ENCODE measurements at regions not wholly inside any gene's neighbourhood (a gene's known extent, or its start where the extent isn't known, plus 50 kb on each side); places are given as distances from the start of the nearest gene placed in this dataset.

DNA sequence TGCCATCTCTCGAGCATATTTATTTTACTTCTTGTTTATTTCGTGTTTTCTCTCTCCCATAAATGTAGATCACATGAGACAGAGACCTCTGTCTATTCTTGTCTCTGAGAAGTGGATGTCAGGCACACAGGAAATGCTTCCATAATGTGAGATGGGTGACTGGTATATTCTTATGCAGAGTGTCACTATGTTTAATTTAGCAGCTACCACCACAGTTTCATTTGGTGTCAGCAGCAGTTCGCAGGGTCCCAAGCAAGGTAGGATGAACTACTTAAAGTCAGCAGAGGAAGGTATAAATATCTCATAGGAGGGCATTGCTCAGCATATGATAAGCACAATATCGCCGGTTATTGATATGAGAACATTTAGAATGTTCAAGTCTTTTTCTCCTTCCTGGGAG lies 180.9 kb upstream of the CNTN1 start:
- H3K27ac ChIP-seq = no peak overlapping the region
- no peak overlapping the region for H3K4me3 ChIP-seq
- H3K9me3 ChIP-seq (ENCODE audit: low read depth) = no peaks in the 10 kb centered on the region
- H3K36me3 ChIP-seq = no peaks in the 10 kb centered on the region
- H3K4me1 ChIP-seq (ENCODE audit: low read depth) = no peaks in the 10 kb centered on the region
- DNase-seq (ENCODE audit: low read depth in 1 of 2, low spot score in 1 of 2) = no peak
- no peaks in the 10 kb centered on the region for H3K27me3 ChIP-seq
- TF ChIP-seq, protein P1, sequence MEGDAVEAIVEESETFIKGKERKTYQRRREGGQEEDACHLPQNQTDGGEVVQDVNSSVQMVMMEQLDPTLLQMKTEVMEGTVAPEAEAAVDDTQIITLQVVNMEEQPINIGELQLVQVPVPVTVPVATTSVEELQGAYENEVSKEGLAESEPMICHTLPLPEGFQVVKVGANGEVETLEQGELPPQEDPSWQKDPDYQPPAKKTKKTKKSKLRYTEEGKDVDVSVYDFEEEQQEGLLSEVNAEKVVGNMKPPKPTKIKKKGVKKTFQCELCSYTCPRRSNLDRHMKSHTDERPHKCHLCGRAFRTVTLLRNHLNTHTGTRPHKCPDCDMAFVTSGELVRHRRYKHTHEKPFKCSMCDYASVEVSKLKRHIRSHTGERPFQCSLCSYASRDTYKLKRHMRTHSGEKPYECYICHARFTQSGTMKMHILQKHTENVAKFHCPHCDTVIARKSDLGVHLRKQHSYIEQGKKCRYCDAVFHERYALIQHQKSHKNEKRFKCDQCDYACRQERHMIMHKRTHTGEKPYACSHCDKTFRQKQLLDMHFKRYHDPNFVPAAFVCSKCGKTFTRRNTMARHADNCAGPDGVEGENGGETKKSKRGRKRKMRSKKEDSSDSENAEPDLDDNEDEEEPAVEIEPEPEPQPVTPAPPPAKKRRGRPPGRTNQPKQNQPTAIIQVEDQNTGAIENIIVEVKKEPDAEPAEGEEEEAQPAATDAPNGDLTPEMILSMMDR (IDR thresholded peaks at IDR 0.05; ENCODE audit: low read depth, low read length) = no peak

DNA sequence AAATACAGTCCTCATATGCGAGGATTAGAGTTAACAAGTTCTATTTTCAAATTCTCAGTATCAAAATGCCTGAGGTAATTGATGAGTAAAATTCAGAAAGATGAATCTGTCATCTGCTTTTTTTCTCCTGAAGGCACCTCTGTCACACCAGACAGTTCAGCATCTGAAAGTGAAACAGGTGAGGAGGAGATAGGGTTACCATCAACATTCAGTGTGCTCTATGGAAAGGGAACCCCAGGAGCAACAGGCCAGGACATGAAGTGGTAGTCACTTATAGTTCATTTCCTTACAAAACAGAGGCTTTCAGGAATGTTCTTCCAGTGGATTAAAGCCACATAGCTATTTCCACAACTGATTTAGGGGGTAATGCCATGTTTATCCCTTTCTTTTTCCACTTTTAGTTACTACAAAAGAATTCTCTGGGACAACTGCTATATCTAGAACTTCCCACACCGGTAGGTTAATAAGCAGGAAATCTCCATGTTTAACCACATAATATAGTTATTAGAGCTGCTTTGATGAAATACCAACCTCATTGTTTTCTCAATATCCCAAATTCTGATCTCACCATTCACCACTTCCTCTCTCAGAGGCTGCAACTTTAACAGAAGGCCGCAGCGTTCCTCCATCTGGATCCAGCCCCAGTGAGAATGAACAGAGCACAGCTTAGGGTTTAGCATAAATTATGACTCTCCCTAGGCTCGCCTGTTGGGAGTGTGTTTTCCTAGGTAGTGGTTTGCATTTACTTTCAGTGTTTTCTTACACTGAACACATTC lies 177.0 kb upstream of the CNTN1 start:
- DNase-seq (ENCODE audit: low read depth in 1 of 2, low spot score in 1 of 2) = no peak
- Histone ChIP-seq H3K27me3 (no peaks in the 10 kb centered on the region), H3K27ac (no peak overlapping the region), H3K36me3 (no peaks in the 10 kb centered on the region), H3K9me3 (ENCODE audit: low read depth) (no peaks in the 10 kb centered on the region), H3K4me3 (no peak overlapping the region), H3K4me1 (ENCODE audit: low read depth) (no peaks in the 10 kb centered on the region)
- TF ChIP-seq, protein P1 (IDR thresholded peaks at IDR 0.05; ENCODE audit: low read depth, low read length) = no peak

DNA sequence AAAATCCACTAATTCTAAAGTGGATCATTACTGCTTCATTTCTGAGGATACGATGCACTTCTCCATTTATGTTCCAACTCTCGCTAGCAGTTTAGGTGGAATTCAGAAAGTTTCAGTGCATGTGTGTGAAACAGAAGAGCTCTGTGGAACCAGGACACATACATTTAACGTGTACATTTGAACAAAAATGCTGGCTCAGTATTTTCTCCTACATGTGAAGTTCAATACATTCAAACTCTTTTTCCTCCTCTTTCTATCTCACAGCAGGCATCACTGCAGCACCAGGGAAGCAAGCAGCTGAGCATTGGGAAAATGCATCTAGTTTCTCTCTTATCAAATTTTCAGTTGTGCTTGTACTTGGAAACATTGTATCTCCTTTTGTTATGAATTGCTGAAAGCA lies 169.4 kb upstream of the CNTN1 start:
- Histone ChIP-seq H3K27ac (no peak overlapping the region), H3K4me1 (ENCODE audit: low read depth) (no peaks in the 10 kb centered on the region), H3K27me3 (no peaks in the 10 kb centered on the region), H3K36me3 (no peaks in the 10 kb centered on the region), H3K4me3 (no peak overlapping the region), H3K9me3 (ENCODE audit: low read depth) (no peaks in the 10 kb centered on the region)
- no peak for DNase-seq (ENCODE audit: low read depth in 1 of 2, low spot score in 1 of 2)
- TF ChIP-seq, protein P1 (IDR thresholded peaks at IDR 0.05; ENCODE audit: low read depth, low read length) = no peak

DNA sequence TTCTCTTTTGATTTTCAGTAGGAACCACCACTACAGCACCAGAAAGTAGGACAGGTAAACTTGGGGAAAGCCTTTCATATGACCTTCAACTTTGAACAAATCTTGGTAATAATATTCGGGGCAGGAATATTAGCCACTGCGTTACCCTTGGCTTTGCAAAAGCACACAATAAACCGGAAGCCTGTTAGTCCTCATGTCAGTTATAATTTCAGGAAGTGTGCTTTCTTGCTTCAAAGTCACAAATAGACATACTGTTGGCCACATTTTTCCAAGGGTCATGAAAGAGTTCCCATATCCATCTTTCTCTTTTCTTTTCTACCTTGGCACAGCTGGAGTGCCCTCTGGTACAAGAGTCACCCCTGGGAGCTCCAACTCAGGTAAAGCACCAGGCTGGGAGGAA lies 167.2 kb upstream of the CNTN1 start:
- Histone ChIP-seq H3K4me3 (no peak overlapping the region), H3K4me1 (ENCODE audit: low read depth) (no peaks in the 10 kb centered on the region), H3K27me3 (no peaks in the 10 kb centered on the region), H3K27ac (no peak overlapping the region), H3K9me3 (ENCODE audit: low read depth) (no peaks in the 10 kb centered on the region), H3K36me3 (no peaks in the 10 kb centered on the region)
- TF ChIP-seq, protein P1 (IDR thresholded peaks at IDR 0.05; ENCODE audit: low read depth, low read length) = no peak
- no peak for DNase-seq (ENCODE audit: low read depth in 1 of 2, low spot score in 1 of 2)

DNA sequence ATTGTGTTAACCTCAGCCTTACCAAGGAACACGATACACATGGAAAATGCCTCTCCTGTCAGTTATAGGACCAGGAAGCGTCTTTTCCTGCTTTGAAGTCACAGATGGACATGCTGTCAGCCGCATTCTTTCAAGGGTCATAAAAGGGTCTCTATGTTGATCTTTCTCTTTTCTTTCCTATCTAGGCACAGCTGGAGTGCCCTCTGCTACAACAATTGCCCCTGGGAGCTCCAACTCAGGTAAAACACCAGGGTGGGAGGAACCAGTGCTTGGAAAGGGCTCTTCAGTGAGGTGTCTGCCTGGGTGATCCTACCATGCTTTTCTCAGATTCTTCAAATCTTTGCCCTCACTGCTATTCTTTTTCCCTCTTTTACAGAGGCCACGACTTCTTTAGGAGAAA lies 157.4 kb upstream of the CNTN1 start:
- Histone ChIP-seq H3K9me3 (ENCODE audit: low read depth) (no peaks in the 10 kb centered on the region), H3K27me3 (no peaks in the 10 kb centered on the region), H3K36me3 (no peaks in the 10 kb centered on the region), H3K4me1 (ENCODE audit: low read depth) (no peaks in the 10 kb centered on the region), H3K4me3 (no peak overlapping the region), H3K27ac (no peak overlapping the region)
- no peak for DNase-seq (ENCODE audit: low read depth in 1 of 2, low spot score in 1 of 2)
- TF ChIP-seq, protein P1 (IDR thresholded peaks at IDR 0.05; ENCODE audit: low read depth, low read length) = no peak

Measured in cardiac muscle cell (in vitro differentiated cells and primary cell).